CD4-positive, alpha-beta T cell (primary cell): ENCODE measurements at regions not wholly inside any gene's neighbourhood (a gene's known extent, or its start where the extent isn't known, plus 50 kb on each side); places are given as distances from the start of the nearest gene placed in this dataset.

Experiments used
- ATAC-seq: fragments of 200-7000 bp; cut with Tn5 transposase; one replicate; pipeline ENCODE4 v1.10.0; 2022; ENCODE audit warnings: mild to moderate bottlenecking; ENCODE audit not compliant: poor library complexity
- CTCF ChIA-PET: fragments of 350-600 bp; sonication (Branson Sonifier 250); formaldehyde crosslinking; loops from one replicate; lab custom pipeline; 2021; ENCODE audit warnings: antibody characterized with exemption, inconsistent platforms; lab: Charles Lee
- POLR2A ChIA-PET: fragments of 350-600 bp; sonication (Branson Sonifier 250); formaldehyde crosslinking; loops from one replicate; lab custom pipeline; 2021; ENCODE audit warnings: antibody characterized with exemption, inconsistent platforms; lab: Charles Lee
- DNase-seq, 14 experiments: peaks; one replicate each; pipeline ENCODE4 v3.0.0-alpha.2; 2013 to 2020; ENCODE audit warnings: mixed read lengths in 2 of 14
- H3K27ac ChIP-seq, 2 donors: one replicate each; pipeline versions ENCODE4 v1.5.1 to v1.7.0; 2013; ENCODE audit warnings: low read length in 2 of 2, low read depth in 1 of 2, mild to moderate bottlenecking in 1 of 2
- H3K27me3 ChIP-seq, 2 experiments: 1 replicate in 1 of 2; 2 replicates in 1 of 2; pipeline versions ENCODE4 v1.6.1 to v1.7.0; 2013; ENCODE audit warnings: low read length in 2 of 2, control low read depth in 1 of 2, mild to moderate bottlenecking in 1 of 2, moderate library complexity in 1 of 2; ENCODE audit not compliant: insufficient read depth in 2 of 2, control insufficient read depth in 1 of 2
- H3K36me3 ChIP-seq: one replicate; pipeline ENCODE4 v1.6.1; 2013; ENCODE audit warnings: low read length, control low read depth; ENCODE audit not compliant: insufficient read depth
- H3K4me1 ChIP-seq: one replicate; pipeline ENCODE4 v1.6.1; 2013; ENCODE audit warnings: low read length, control low read depth; ENCODE audit not compliant: insufficient read depth
- H3K4me3 ChIP-seq: one replicate; pipeline ENCODE4 v1.5.1; 2013; ENCODE audit warnings: mild to moderate bottlenecking, low read length, moderate library complexity
- H3K9me3 ChIP-seq, 2 experiments: 1 replicate in 1 of 2; 2 replicates in 1 of 2; pipeline versions ENCODE4 v1.6.1 to v1.7.0; 2013; ENCODE audit warnings: low read length in 2 of 2, mild to moderate bottlenecking in 2 of 2, control low read depth in 1 of 2, moderate library complexity in 1 of 2; ENCODE audit not compliant: control insufficient read depth in 1 of 2, insufficient read depth in 1 of 2
- H3K27ac Mint-ChIP-seq: one replicate; pipeline ENCODE4 v1.8.0; 2020; ENCODE audit warnings: mixed read lengths
- H3K27me3 Mint-ChIP-seq: one replicate; pipeline ENCODE4 v1.8.0; 2021; ENCODE audit warnings: mixed read lengths
- H3K36me3 Mint-ChIP-seq: one replicate; pipeline ENCODE4 v1.8.0; 2021; ENCODE audit warnings: low read depth, mixed read lengths
- H3K4me1 Mint-ChIP-seq: one replicate; pipeline ENCODE4 v1.8.0; 2021; ENCODE audit warnings: low read depth, mixed read lengths
- H3K4me3 Mint-ChIP-seq: one replicate; pipeline ENCODE4 v1.8.0; 2020; ENCODE audit warnings: mild to moderate bottlenecking, mixed read lengths
- H3K9me3 Mint-ChIP-seq: one replicate; pipeline ENCODE4 v1.8.0; 2020; ENCODE audit warnings: mixed read lengths
- intact Hi-C, 2 experiments: fragments of 100-400 bp; cut with DNase I in 1 of 2; cut with micrococcal nuclease in 1 of 2; formaldehyde crosslinking; loops; one replicate each; pipeline versions ENCODE4 v1.15.1 to v1.9.0; 2023 to 2025; cut with DNase I, micrococcal nuclease
- TF ChIP-seq, protein P1 (sequence below): fragments of 200-600 bp; IDR thresholded peaks from one replicate; pipeline ENCODE4 v1.8.0; 2022; ENCODE audit warnings: antibody characterized with exemption, mild to moderate bottlenecking

DNA sequence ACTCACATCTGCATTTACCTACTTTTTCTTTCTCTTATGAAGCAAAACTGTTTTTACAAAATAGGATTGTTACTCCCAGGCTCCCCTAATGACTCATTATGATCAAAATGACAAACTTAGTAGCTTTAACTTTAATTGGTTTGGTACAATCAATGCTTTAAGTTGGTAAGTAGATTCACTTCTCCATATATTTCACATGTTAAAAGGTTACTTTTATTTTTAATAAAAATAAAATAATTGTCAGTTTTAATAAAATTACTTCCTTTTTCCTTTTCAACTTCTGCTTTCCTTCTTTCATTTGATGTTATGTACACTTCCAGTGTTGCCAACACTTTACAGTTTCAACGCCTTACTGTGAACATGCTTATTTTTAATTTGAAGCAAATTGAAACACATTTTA is 477.6 kb downstream of the SETD4 start:
- POLR2A ChIA-PET = no interaction called here

GRCh38 chr21:35581640-35582039 is 478.7 kb downstream of the SETD4 start:
- H3K36me3 ChIP-seq = no peaks in the 10 kb centered on the region
- intact Hi-C loops = no loop called here
- Mint-ChIP-seq H3K36me3 (no peaks in the 10 kb centered on the region), H3K27ac (no peak overlapping the region), H3K9me3 (no peaks in the 10 kb centered on the region), H3K27me3 (peaks cover 5% of the 10 kb centered on the region), H3K4me1 (no peaks in the 10 kb centered on the region), H3K4me3 (no peak overlapping the region)
- CTCF ChIA-PET = no interaction called here
- no peak overlapping the region for H3K27ac ChIP-seq
- no peak overlapping the region for H3K4me3 ChIP-seq
- no peaks in the 10 kb centered on the region for H3K4me1 ChIP-seq
- no peaks in the 10 kb centered on the region for H3K27me3 ChIP-seq
- POLR2A ChIA-PET = no interaction called here
- no peaks in the 10 kb centered on the region for H3K9me3 ChIP-seq
- TF ChIP-seq, protein P1, sequence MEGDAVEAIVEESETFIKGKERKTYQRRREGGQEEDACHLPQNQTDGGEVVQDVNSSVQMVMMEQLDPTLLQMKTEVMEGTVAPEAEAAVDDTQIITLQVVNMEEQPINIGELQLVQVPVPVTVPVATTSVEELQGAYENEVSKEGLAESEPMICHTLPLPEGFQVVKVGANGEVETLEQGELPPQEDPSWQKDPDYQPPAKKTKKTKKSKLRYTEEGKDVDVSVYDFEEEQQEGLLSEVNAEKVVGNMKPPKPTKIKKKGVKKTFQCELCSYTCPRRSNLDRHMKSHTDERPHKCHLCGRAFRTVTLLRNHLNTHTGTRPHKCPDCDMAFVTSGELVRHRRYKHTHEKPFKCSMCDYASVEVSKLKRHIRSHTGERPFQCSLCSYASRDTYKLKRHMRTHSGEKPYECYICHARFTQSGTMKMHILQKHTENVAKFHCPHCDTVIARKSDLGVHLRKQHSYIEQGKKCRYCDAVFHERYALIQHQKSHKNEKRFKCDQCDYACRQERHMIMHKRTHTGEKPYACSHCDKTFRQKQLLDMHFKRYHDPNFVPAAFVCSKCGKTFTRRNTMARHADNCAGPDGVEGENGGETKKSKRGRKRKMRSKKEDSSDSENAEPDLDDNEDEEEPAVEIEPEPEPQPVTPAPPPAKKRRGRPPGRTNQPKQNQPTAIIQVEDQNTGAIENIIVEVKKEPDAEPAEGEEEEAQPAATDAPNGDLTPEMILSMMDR = no peak
- DNase-seq (no peak), ATAC-seq (no peak)

More for the DNA sequence above, 477.6 kb downstream of the SETD4 start:
- no peak overlapping the region for H3K4me3 Mint-ChIP-seq
- Histone ChIP-seq H3K4me3 (no peak overlapping the region), H3K9me3 (no peaks in the 10 kb centered on the region), H3K36me3 (no peaks in the 10 kb centered on the region), H3K4me1 (no peaks in the 10 kb centered on the region), H3K27ac (no peak overlapping the region), H3K27me3 (no peaks in the 10 kb centered on the region)
- DNase-seq (no peak), ATAC-seq (no peak)
- no peak overlapping the region for H3K27ac Mint-ChIP-seq
- intact Hi-C loops = no loop called here
- no peaks in the 10 kb centered on the region for H3K36me3 Mint-ChIP-seq
- no peaks in the 10 kb centered on the region for H3K4me1 Mint-ChIP-seq
- no peaks in the 10 kb centered on the region for H3K9me3 Mint-ChIP-seq
- TF ChIP-seq, protein P1 = no peak
- CTCF ChIA-PET = no interaction called here
- H3K27me3 Mint-ChIP-seq = peaks cover 14% of the 10 kb centered on the region

DNA sequence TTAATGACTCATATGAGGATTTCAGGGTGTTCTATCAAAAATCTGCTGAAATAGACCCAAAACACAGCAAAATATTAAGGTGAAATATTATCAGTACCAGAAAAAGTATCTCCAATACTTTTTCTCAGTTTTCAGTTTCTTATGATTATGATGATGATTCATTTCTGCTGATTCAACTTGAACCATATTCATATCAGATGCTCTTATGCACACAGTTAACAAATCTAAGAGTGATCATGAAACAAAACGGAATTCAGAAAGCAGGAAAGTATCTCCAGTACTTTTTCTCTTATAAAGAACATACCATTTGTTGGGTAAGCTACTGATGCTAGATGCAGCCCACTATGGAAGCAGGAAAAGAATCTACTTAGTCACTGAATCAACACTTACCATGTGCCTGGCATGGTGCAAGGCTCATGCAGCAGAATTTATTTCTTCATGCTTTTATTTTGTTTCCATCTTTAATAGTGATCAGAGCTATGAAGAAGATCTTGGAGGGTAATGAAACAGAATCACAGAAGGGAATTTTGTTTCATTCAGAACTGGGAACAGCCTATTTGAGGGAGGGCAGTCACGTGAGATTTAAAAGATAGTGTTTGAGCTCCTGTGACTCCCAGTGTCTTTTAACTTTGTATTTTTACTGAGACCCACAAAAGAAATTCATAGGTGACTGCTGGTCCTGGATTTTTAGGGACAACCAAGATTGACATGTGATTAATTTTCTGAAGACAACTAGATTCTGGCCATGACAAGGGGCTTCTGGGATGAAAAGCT is 480.6 kb downstream of the SETD4 start:
- Histone ChIP-seq H3K27ac (no peak overlapping the region), H3K36me3 (no peaks in the 10 kb centered on the region), H3K4me3 (no peak overlapping the region), H3K9me3 (no peaks in the 10 kb centered on the region), H3K27me3 (no peaks in the 10 kb centered on the region), H3K4me1 (no peaks in the 10 kb centered on the region)
- intact Hi-C loops = no loop called here
- Mint-ChIP-seq H3K4me3 (no peak overlapping the region), H3K36me3 (no peaks in the 10 kb centered on the region), H3K9me3 (no peaks in the 10 kb centered on the region), H3K27me3 (peaks cover 4% of the 10 kb centered on the region), H3K4me1 (no peaks in the 10 kb centered on the region), H3K27ac (no peak overlapping the region)
- TF ChIP-seq, protein P1 = no peak
- DNase-seq (no peak), ATAC-seq (no peak)
- ChIA-PET POLR2A (no interaction called here), CTCF (no interaction called here)
